Astrocyte (in vitro differentiated cells and primary cell): ENCODE measurements at regions not wholly inside any gene's neighbourhood (a gene's known extent, or its start where the extent isn't known, plus 50 kb on each side); places are given as distances from the start of the nearest gene placed in this dataset.

Experiments used
- DNase-seq: peaks from one replicate; pipeline ENCODE4 v3.0.0-alpha.2; 2010; ENCODE audit warnings: low read depth
- FAIRE-seq: peaks from 2 replicates; lab custom pipeline; 2011; peaks lifted over from hg19 to GRCh38; lab: Jason Lieb, UNC
- H2AFZ ChIP-seq: 2 replicates; pipeline ENCODE4 v1.6.0; 2012; ENCODE audit warnings: low read depth, low read length, inconsistent platforms
- H3K27ac ChIP-seq: 2 replicates; pipeline ENCODE4 v1.5.1; 2011; ENCODE audit warnings: low read depth, low read length, inconsistent platforms
- H3K27me3 ChIP-seq: 2 replicates; pipeline ENCODE4 v1.6.0; 2011; ENCODE audit warnings: low read length, inconsistent platforms; ENCODE audit not compliant: insufficient read depth
- H3K36me3 ChIP-seq: 2 replicates; pipeline ENCODE4 v1.5.1; 2011; ENCODE audit warnings: low read length, inconsistent platforms; ENCODE audit not compliant: insufficient read depth
- H3K4me1 ChIP-seq: 2 replicates; pipeline ENCODE4 v1.5.1; 2011; ENCODE audit warnings: low read length, inconsistent platforms; ENCODE audit not compliant: insufficient read depth
- H3K4me2 ChIP-seq: 2 replicates; pipeline ENCODE4 v1.6.0; 2012; ENCODE audit warnings: low read length, inconsistent platforms
- H3K4me3 ChIP-seq: 2 replicates; pipeline ENCODE4 v1.5.1; 2011; ENCODE audit warnings: low read depth, mild to moderate bottlenecking, low read length, inconsistent platforms; ENCODE audit not compliant: insufficient read depth
- H3K79me2 ChIP-seq: 2 replicates; pipeline ENCODE4 v1.6.0; 2012; ENCODE audit warnings: mild to moderate bottlenecking, low read length, inconsistent platforms; ENCODE audit not compliant: insufficient read depth
- H3K9ac ChIP-seq: 2 replicates; pipeline ENCODE4 v1.6.0; 2012; ENCODE audit warnings: mild to moderate bottlenecking, low read length, inconsistent platforms
- H3K9me3 ChIP-seq: 2 replicates; pipeline ENCODE4 v1.5.1; 2012; ENCODE audit warnings: low read depth, mild to moderate bottlenecking, low read length, inconsistent platforms; ENCODE audit not compliant: insufficient read depth
- H4K20me1 ChIP-seq: 2 replicates; pipeline ENCODE4 v1.6.0; 2012; ENCODE audit warnings: low read length, inconsistent platforms; ENCODE audit not compliant: insufficient read depth
- H3K27ac Mint-ChIP-seq: one replicate; pipeline ENCODE4 v1.8.0; 2021; ENCODE audit warnings: mild to moderate bottlenecking, mixed read lengths; ENCODE audit not compliant: unreplicated experiment
- H3K27me3 Mint-ChIP-seq: one replicate; pipeline ENCODE4 v1.8.0; 2021; ENCODE audit warnings: low read depth, mixed read lengths; ENCODE audit not compliant: unreplicated experiment
- H3K36me3 Mint-ChIP-seq: one replicate; pipeline ENCODE4 v1.8.0; 2021; ENCODE audit warnings: low read depth, mixed read lengths; ENCODE audit not compliant: unreplicated experiment
- H3K4me1 Mint-ChIP-seq: one replicate; pipeline ENCODE4 v1.8.0; 2021; ENCODE audit warnings: low read depth, mixed read lengths; ENCODE audit not compliant: unreplicated experiment
- H3K4me3 Mint-ChIP-seq: one replicate; pipeline ENCODE4 v1.8.0; 2021; ENCODE audit warnings: mild to moderate bottlenecking, moderate library complexity, mixed read lengths; ENCODE audit not compliant: unreplicated experiment
- H3K9me3 Mint-ChIP-seq: one replicate; pipeline ENCODE4 v1.8.0; 2021; ENCODE audit warnings: mild to moderate bottlenecking, mixed read lengths; ENCODE audit not compliant: unreplicated experiment
- CTCF ChIP-seq: IDR thresholded peaks from 2 replicates; pipeline ENCODE4 v1.5.1; 2011; ENCODE audit warnings: low read depth, mild to moderate bottlenecking, inconsistent platforms, low read length, moderate library complexity; ENCODE audit not compliant: insufficient read depth
- EZH2 ChIP-seq: IDR thresholded peaks from 2 replicates; pipeline ENCODE4 v1.6.1; 2012; ENCODE audit warnings: mild to moderate bottlenecking, low read length, inconsistent platforms; ENCODE audit not compliant: insufficient read depth

GRCh38 chr6:15754035-15754705 is 91.3 kb upstream of the DTNBP1 start:
- Histone ChIP-seq H3K9me3 (peaks cover 2% of the 10 kb centered on the region), H3K36me3 (no peaks in the 10 kb centered on the region), H3K27me3 (no peaks in the 10 kb centered on the region), H3K9ac (no peak overlapping the region), H3K79me2 (no peaks in the 10 kb centered on the region), H3K4me2 (no peak overlapping the region), H3K27ac (no peak overlapping the region), H3K4me1 (no peaks in the 10 kb centered on the region), H2AFZ (peak overlapping the region; percentile 50), H3K4me3 (no peak overlapping the region), H4K20me1 (no peaks in the 10 kb centered on the region)
- no peak overlapping the region for H3K4me3 Mint-ChIP-seq
- FAIRE-seq (no peak), DNase-seq (peak; percentile 45)
- TF ChIP-seq CTCF = no peak
- TF ChIP-seq EZH2 = no peak
- H3K9me3 Mint-ChIP-seq = peaks cover 4% of the 10 kb centered on the region
- H3K27me3 Mint-ChIP-seq = no peaks in the 10 kb centered on the region
- peaks cover 7% of the 10 kb centered on the region for H3K4me1 Mint-ChIP-seq
- H3K36me3 Mint-ChIP-seq = no peaks in the 10 kb centered on the region
- peak overlapping the region; percentile 66 for H3K27ac Mint-ChIP-seq

GRCh38 chr6:15752820-15753219 is 90.0 kb upstream of the DTNBP1 start:
- H3K36me3 ChIP-seq = no peaks in the 10 kb centered on the region
- H3K4me2 ChIP-seq = no peak overlapping the region
- no peak overlapping the region for H3K27ac ChIP-seq
- TF ChIP-seq CTCF (no peak), EZH2 (no peak)
- Mint-ChIP-seq H3K27me3 (no peaks in the 10 kb centered on the region), H3K4me3 (no peak overlapping the region), H3K4me1 (peaks cover 7% of the 10 kb centered on the region), H3K9me3 (peaks cover 3% of the 10 kb centered on the region), H3K36me3 (no peaks in the 10 kb centered on the region), H3K27ac (no peak overlapping the region)
- FAIRE-seq (no peak), DNase-seq (no peak)
- H3K9me3 ChIP-seq = peaks cover 1% of the 10 kb centered on the region
- no peaks in the 10 kb centered on the region for H3K79me2 ChIP-seq
- H4K20me1 ChIP-seq = no peaks in the 10 kb centered on the region
- H3K4me3 ChIP-seq = no peak overlapping the region
- no peaks in the 10 kb centered on the region for H3K27me3 ChIP-seq
- H2AFZ ChIP-seq = no peak overlapping the region
- no peaks in the 10 kb centered on the region for H3K4me1 ChIP-seq
- H3K9ac ChIP-seq = no peak overlapping the region

- TF ChIP-seq EZH2 (no peak), CTCF (no peak)
- no peaks in the 10 kb centered on the region for H3K9me3 ChIP-seq
- H3K4me2 ChIP-seq = no peak overlapping the region
- H3K9me3 Mint-ChIP-seq = no peaks in the 10 kb centered on the region
- H3K9ac ChIP-seq = no peak overlapping the region
- H3K27ac ChIP-seq = no peak overlapping the region
- no peaks in the 10 kb centered on the region for H3K27me3 Mint-ChIP-seq
- no peaks in the 10 kb centered on the region for H4K20me1 ChIP-seq
- no peaks in the 10 kb centered on the region for H3K36me3 Mint-ChIP-seq
- no peak overlapping the region for H3K4me3 ChIP-seq
- no peak overlapping the region for H2AFZ ChIP-seq
- FAIRE-seq (no peak), DNase-seq (no peak)
- no peaks in the 10 kb centered on the region for H3K36me3 ChIP-seq
- no peaks in the 10 kb centered on the region for H3K79me2 ChIP-seq
- peaks cover 7% of the 10 kb centered on the region for H3K4me1 Mint-ChIP-seq
- no peak overlapping the region for H3K4me3 Mint-ChIP-seq
- no peaks in the 10 kb centered on the region for H3K27me3 ChIP-seq
- H3K27ac Mint-ChIP-seq = no peak overlapping the region
- H3K4me1 ChIP-seq = no peaks in the 10 kb centered on the region
Measured at GRCh38 chr6:15751721-15752350, 89.0 kb upstream of the DTNBP1 start.
